Endothelial cell of umbilical vein (primary cell): ENCODE measurements at regions not wholly inside any gene's neighbourhood (a gene's known extent, or its start where the extent isn't known, plus 50 kb on each side); places are given as distances from the start of the nearest gene placed in this dataset.

Source experiments
- BruUV-seq: library from RNA; stranded (reverse); fragments of 400-500 nt; replicated peaks from 2 replicates; lab custom pipeline; 2021; lab: Mats Ljungman, UMichigan
- CTCF ChIA-PET: fragments of 300-600, 350-600 bp; sonication (Branson Sonifier 250); formaldehyde crosslinking; loops from one replicate; lab custom pipeline; 2021; ENCODE audit warnings: antibody characterized with exemption, inconsistent platforms; lab: Charles Lee
- POLR2A ChIA-PET: fragments of 300-600, 350-600 bp; sonication (Branson Sonifier 250); formaldehyde crosslinking; loops from one replicate; lab custom pipeline; 2021; ENCODE audit warnings: antibody characterized with exemption, inconsistent platforms; lab: Charles Lee
- DNase-seq: peaks from one replicate; pipeline ENCODE4 v3.0.0-alpha.2; 2011; ENCODE audit warnings: low read depth, low spot score
- FAIRE-seq: peaks from 2 replicates; lab custom pipeline; 2011; peaks lifted over from hg19 to GRCh38; lab: Jason Lieb, UNC
- H2AFZ ChIP-seq: 2 replicates; pipeline ENCODE4 v1.6.0; 2012; ENCODE audit warnings: low read depth, low read length, control low read depth, inconsistent platforms
- H3K27ac ChIP-seq: 2 replicates; pipeline ENCODE4 v1.5.1; 2011; ENCODE audit warnings: low read depth, mild to moderate bottlenecking, control low read depth, low read length, moderate library complexity; ENCODE audit not compliant: insufficient read depth
- H3K27me3 ChIP-seq, 2 experiments: 2 replicates each; pipeline versions ENCODE4 v1.6.0 to v1.6.1; 2011; ENCODE audit warnings: low read length in 2 of 2, mixed read lengths in 1 of 2; ENCODE audit not compliant: control insufficient read depth in 2 of 2, insufficient read depth in 2 of 2
- H3K36me3 ChIP-seq, 2 experiments: 2 replicates in 1 of 2; 3 replicates in 1 of 2; pipeline ENCODE4 v1.5.1; 2011; ENCODE audit warnings: low read length in 2 of 2, mild to moderate bottlenecking in 1 of 2, moderate library complexity in 1 of 2; ENCODE audit not compliant: control insufficient read depth in 2 of 2, insufficient read depth in 2 of 2; ENCODE audit errors: extremely low read depth in 1 of 2
- H3K4me1 ChIP-seq: 3 replicates; pipeline ENCODE4 v1.5.1; 2011; ENCODE audit warnings: mild to moderate bottlenecking, low read length; ENCODE audit not compliant: control insufficient read depth, insufficient read depth; ENCODE audit errors: extremely low read depth
- H3K4me2 ChIP-seq: 2 replicates; pipeline ENCODE4 v1.6.1; 2011; ENCODE audit warnings: low read length, control low read depth, mixed read lengths; ENCODE audit not compliant: insufficient read depth
- H3K4me3 ChIP-seq, 3 experiments: fragments of 200-600 bp in 1 of 3; sonication (generic), shearing (Covaris generic) in 1 of 3; replicated peaks in 1 of 3; 2 replicates each; pipeline ENCODE4 v1.5.1; 2011 to 2016; ENCODE audit warnings: control low read depth in 3 of 3, low read length in 3 of 3, mild to moderate bottlenecking in 2 of 3, inconsistent platforms in 1 of 3, low read depth in 1 of 3, moderate library complexity in 1 of 3; ENCODE audit not compliant: insufficient read depth in 1 of 3
- H3K79me2 ChIP-seq: 2 replicates; pipeline ENCODE4 v1.6.0; 2012; ENCODE audit warnings: low read length, inconsistent platforms; ENCODE audit not compliant: control insufficient read depth, insufficient read depth
- H3K9ac ChIP-seq: replicated peaks from 2 replicates; pipeline ENCODE3; 2011; ENCODE audit warnings: low read length, control low read depth; ENCODE audit not compliant: insufficient read depth; ENCODE audit errors: extremely low read depth
- H3K9me1 ChIP-seq: replicated peaks from 3 replicates; pipeline ENCODE4 v1.6.0; 2011; ENCODE audit warnings: mild to moderate bottlenecking, low read length; ENCODE audit not compliant: control insufficient read depth, insufficient read depth; ENCODE audit errors: extremely low read depth
- H3K9me3 ChIP-seq: replicated peaks from 2 replicates; pipeline ENCODE4 v1.5.1; 2012; ENCODE audit warnings: low read length, inconsistent platforms; ENCODE audit not compliant: control insufficient read depth, insufficient read depth
- H4K20me1 ChIP-seq: replicated peaks from 2 replicates; pipeline ENCODE3; 2011; ENCODE audit warnings: mild to moderate bottlenecking, low read length; ENCODE audit not compliant: control insufficient read depth, insufficient read depth; ENCODE audit errors: extremely low read depth
- EZH2 ChIP-seq: IDR thresholded peaks from 2 replicates; pipeline ENCODE4 v1.6.1; 2012; ENCODE audit warnings: borderline replicate concordance, low read depth, mild to moderate bottlenecking, moderate library complexity, low read length, inconsistent platforms; ENCODE audit not compliant: severe bottlenecking
- FOS ChIP-seq: IDR thresholded peaks from 2 replicates; pipeline ENCODE4 v1.6.1; 2011; ENCODE audit warnings: mild to moderate bottlenecking, low read length, moderate library complexity, borderline replicate concordance; ENCODE audit not compliant: insufficient read depth
- GATA2 ChIP-seq: IDR thresholded peaks from 2 replicates; pipeline ENCODE4 v1.7.0; 2011; ENCODE audit warnings: low read depth, mild to moderate bottlenecking, moderate library complexity, mixed read lengths, low read length; ENCODE audit not compliant: insufficient read length, insufficient read depth
- JUN ChIP-seq: IDR thresholded peaks from 2 replicates; pipeline ENCODE4 v1.6.1; 2011; ENCODE audit warnings: borderline replicate concordance, low read depth; ENCODE audit not compliant: insufficient read length, insufficient read depth
- MAX ChIP-seq: IDR thresholded peaks from 2 replicates; pipeline ENCODE4 v1.6.1; 2011; ENCODE audit not compliant: insufficient read depth, insufficient read length
- MYC ChIP-seq: IDR thresholded peaks from one replicate; pipeline ENCODE4 v1.6.1; 2011; ENCODE audit warnings: mild to moderate bottlenecking, low read depth, low read length
- POLR2A ChIP-seq: IDR thresholded peaks from 2 replicates; pipeline ENCODE4 v1.6.1; 2012; ENCODE audit warnings: low read depth, mild to moderate bottlenecking, control low read depth, low read length
- POLR2AphosphoS5 ChIP-seq: IDR thresholded peaks from 2 replicates; pipeline ENCODE4 v1.6.1; 2012; ENCODE audit warnings: low read depth, mild to moderate bottlenecking, control low read depth, low read length, moderate library complexity; ENCODE audit not compliant: insufficient read depth
- dilution Hi-C: fragments of 300-500 bp; cut with MboI; formaldehyde crosslinking; loops from one replicate; pipeline ENCODE4 v1.15.0; 2019; ENCODE audit warnings: low sequenced_read_pairs; ENCODE audit not compliant: extremely low pct_ligation_motif_present
- intact Hi-C: fragments of 100-400 bp; cut with micrococcal nuclease; formaldehyde crosslinking; loops from one replicate; pipeline ENCODE4 v1.10.0; 2022
- TF ChIP-seq, protein P1 (sequence below), 2 donors: IDR thresholded peaks; 1 replicate in 1 of 2; 2 replicates in 1 of 2; pipeline ENCODE4 v1.5.1; 2011; ENCODE audit warnings: low read length in 2 of 2, mild to moderate bottlenecking in 2 of 2, moderate library complexity in 2 of 2, control low read depth in 1 of 2, inconsistent platforms in 1 of 2, low read depth in 1 of 2; ENCODE audit not compliant: insufficient read depth in 1 of 2; ENCODE audit errors: extremely low read depth in 1 of 2

- ChIA-PET CTCF (no interaction called here), POLR2A (no interaction called here)
- DNase-seq (peak; percentile 3), FAIRE-seq (no peak)
- no peak overlapping the region for H3K4me3 ChIP-seq
- no TSS peak for BruUV-seq
- no peaks in the 10 kb centered on the region for H3K79me2 ChIP-seq
- H3K4me2 ChIP-seq = no peak overlapping the region
- dilution Hi-C loops (no loop called here), intact Hi-C loops (no loop called here)
- no peaks in the 10 kb centered on the region for H3K4me1 ChIP-seq
- no peaks in the 10 kb centered on the region for H3K36me3 ChIP-seq
- no peaks in the 10 kb centered on the region for H4K20me1 ChIP-seq
- H3K9ac ChIP-seq = no peak overlapping the region
- H2AFZ ChIP-seq = no peak overlapping the region
- no peak overlapping the region for H3K27ac ChIP-seq
- no peaks in the 10 kb centered on the region for H3K9me3 ChIP-seq
- TF ChIP-seq, protein P1, sequence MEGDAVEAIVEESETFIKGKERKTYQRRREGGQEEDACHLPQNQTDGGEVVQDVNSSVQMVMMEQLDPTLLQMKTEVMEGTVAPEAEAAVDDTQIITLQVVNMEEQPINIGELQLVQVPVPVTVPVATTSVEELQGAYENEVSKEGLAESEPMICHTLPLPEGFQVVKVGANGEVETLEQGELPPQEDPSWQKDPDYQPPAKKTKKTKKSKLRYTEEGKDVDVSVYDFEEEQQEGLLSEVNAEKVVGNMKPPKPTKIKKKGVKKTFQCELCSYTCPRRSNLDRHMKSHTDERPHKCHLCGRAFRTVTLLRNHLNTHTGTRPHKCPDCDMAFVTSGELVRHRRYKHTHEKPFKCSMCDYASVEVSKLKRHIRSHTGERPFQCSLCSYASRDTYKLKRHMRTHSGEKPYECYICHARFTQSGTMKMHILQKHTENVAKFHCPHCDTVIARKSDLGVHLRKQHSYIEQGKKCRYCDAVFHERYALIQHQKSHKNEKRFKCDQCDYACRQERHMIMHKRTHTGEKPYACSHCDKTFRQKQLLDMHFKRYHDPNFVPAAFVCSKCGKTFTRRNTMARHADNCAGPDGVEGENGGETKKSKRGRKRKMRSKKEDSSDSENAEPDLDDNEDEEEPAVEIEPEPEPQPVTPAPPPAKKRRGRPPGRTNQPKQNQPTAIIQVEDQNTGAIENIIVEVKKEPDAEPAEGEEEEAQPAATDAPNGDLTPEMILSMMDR (IDR thresholded peaks at IDR 0.05; ENCODE audit: extremely low read depth in 1 of 2, insufficient read depth in 1 of 2, low read depth in 1 of 2, low read length in 2 of 2) = no peak
- no peak for TF ChIP-seq MAX
- no peak for TF ChIP-seq MYC
- TF ChIP-seq GATA2 = no peak
- no peak for TF ChIP-seq JUN
- no peak for TF ChIP-seq FOS
- no peak for TF ChIP-seq POLR2AphosphoS5
- TF ChIP-seq POLR2A = no peak
- no peak for TF ChIP-seq EZH2
- H3K9me1 ChIP-seq = no peaks in the 10 kb centered on the region
- H3K27me3 ChIP-seq = no peaks in the 10 kb centered on the region
Measured at GRCh38 chr1:69263921-69264391, 303.8 kb upstream of the LRRC7 start.
